Endothelial cell of umbilical vein (primary cell): ENCODE measurements at regions not wholly inside any gene's neighbourhood (a gene's known extent, or its start where the extent isn't known, plus 50 kb on each side); places are given as distances from the start of the nearest gene placed in this dataset.

Source experiments
- BruUV-seq: library from RNA; stranded (reverse); fragments of 400-500 nt; replicated peaks from 2 replicates; lab custom pipeline; 2021; lab: Mats Ljungman, UMichigan
- CTCF ChIA-PET: fragments of 300-600, 350-600 bp; sonication (Branson Sonifier 250); formaldehyde crosslinking; loops from one replicate; lab custom pipeline; 2021; ENCODE audit warnings: antibody characterized with exemption, inconsistent platforms; lab: Charles Lee
- POLR2A ChIA-PET: fragments of 300-600, 350-600 bp; sonication (Branson Sonifier 250); formaldehyde crosslinking; loops from one replicate; lab custom pipeline; 2021; ENCODE audit warnings: antibody characterized with exemption, inconsistent platforms; lab: Charles Lee
- DNase-seq: peaks from one replicate; pipeline ENCODE4 v3.0.0-alpha.2; 2011; ENCODE audit warnings: low read depth, low spot score
- FAIRE-seq: peaks from 2 replicates; lab custom pipeline; 2011; peaks lifted over from hg19 to GRCh38; lab: Jason Lieb, UNC
- H2AFZ ChIP-seq: 2 replicates; pipeline ENCODE4 v1.6.0; 2012; ENCODE audit warnings: low read depth, low read length, control low read depth, inconsistent platforms
- H3K27ac ChIP-seq: 2 replicates; pipeline ENCODE4 v1.5.1; 2011; ENCODE audit warnings: low read depth, mild to moderate bottlenecking, control low read depth, low read length, moderate library complexity; ENCODE audit not compliant: insufficient read depth
- H3K27me3 ChIP-seq, 2 experiments: 2 replicates each; pipeline versions ENCODE4 v1.6.0 to v1.6.1; 2011; ENCODE audit warnings: low read length in 2 of 2, mixed read lengths in 1 of 2; ENCODE audit not compliant: control insufficient read depth in 2 of 2, insufficient read depth in 2 of 2
- H3K36me3 ChIP-seq, 2 experiments: 2 replicates in 1 of 2; 3 replicates in 1 of 2; pipeline ENCODE4 v1.5.1; 2011; ENCODE audit warnings: low read length in 2 of 2, mild to moderate bottlenecking in 1 of 2, moderate library complexity in 1 of 2; ENCODE audit not compliant: control insufficient read depth in 2 of 2, insufficient read depth in 2 of 2; ENCODE audit errors: extremely low read depth in 1 of 2
- H3K4me1 ChIP-seq: 3 replicates; pipeline ENCODE4 v1.5.1; 2011; ENCODE audit warnings: mild to moderate bottlenecking, low read length; ENCODE audit not compliant: control insufficient read depth, insufficient read depth; ENCODE audit errors: extremely low read depth
- H3K4me2 ChIP-seq: 2 replicates; pipeline ENCODE4 v1.6.1; 2011; ENCODE audit warnings: low read length, control low read depth, mixed read lengths; ENCODE audit not compliant: insufficient read depth
- H3K4me3 ChIP-seq, 3 experiments: fragments of 200-600 bp in 1 of 3; sonication (generic), shearing (Covaris generic) in 1 of 3; replicated peaks in 1 of 3; 2 replicates each; pipeline ENCODE4 v1.5.1; 2011 to 2016; ENCODE audit warnings: control low read depth in 3 of 3, low read length in 3 of 3, mild to moderate bottlenecking in 2 of 3, inconsistent platforms in 1 of 3, low read depth in 1 of 3, moderate library complexity in 1 of 3; ENCODE audit not compliant: insufficient read depth in 1 of 3
- H3K79me2 ChIP-seq: 2 replicates; pipeline ENCODE4 v1.6.0; 2012; ENCODE audit warnings: low read length, inconsistent platforms; ENCODE audit not compliant: control insufficient read depth, insufficient read depth
- H3K9ac ChIP-seq: replicated peaks from 2 replicates; pipeline ENCODE3; 2011; ENCODE audit warnings: low read length, control low read depth; ENCODE audit not compliant: insufficient read depth; ENCODE audit errors: extremely low read depth
- H3K9me1 ChIP-seq: replicated peaks from 3 replicates; pipeline ENCODE4 v1.6.0; 2011; ENCODE audit warnings: mild to moderate bottlenecking, low read length; ENCODE audit not compliant: control insufficient read depth, insufficient read depth; ENCODE audit errors: extremely low read depth
- H3K9me3 ChIP-seq: replicated peaks from 2 replicates; pipeline ENCODE4 v1.5.1; 2012; ENCODE audit warnings: low read length, inconsistent platforms; ENCODE audit not compliant: control insufficient read depth, insufficient read depth
- H4K20me1 ChIP-seq: replicated peaks from 2 replicates; pipeline ENCODE3; 2011; ENCODE audit warnings: mild to moderate bottlenecking, low read length; ENCODE audit not compliant: control insufficient read depth, insufficient read depth; ENCODE audit errors: extremely low read depth
- EZH2 ChIP-seq: IDR thresholded peaks from 2 replicates; pipeline ENCODE4 v1.6.1; 2012; ENCODE audit warnings: borderline replicate concordance, low read depth, mild to moderate bottlenecking, moderate library complexity, low read length, inconsistent platforms; ENCODE audit not compliant: severe bottlenecking
- FOS ChIP-seq: IDR thresholded peaks from 2 replicates; pipeline ENCODE4 v1.6.1; 2011; ENCODE audit warnings: mild to moderate bottlenecking, low read length, moderate library complexity, borderline replicate concordance; ENCODE audit not compliant: insufficient read depth
- GATA2 ChIP-seq: IDR thresholded peaks from 2 replicates; pipeline ENCODE4 v1.7.0; 2011; ENCODE audit warnings: low read depth, mild to moderate bottlenecking, moderate library complexity, mixed read lengths, low read length; ENCODE audit not compliant: insufficient read length, insufficient read depth
- JUN ChIP-seq: IDR thresholded peaks from 2 replicates; pipeline ENCODE4 v1.6.1; 2011; ENCODE audit warnings: borderline replicate concordance, low read depth; ENCODE audit not compliant: insufficient read length, insufficient read depth
- MYC ChIP-seq: IDR thresholded peaks from one replicate; pipeline ENCODE4 v1.6.1; 2011; ENCODE audit warnings: mild to moderate bottlenecking, low read depth, low read length
- POLR2A ChIP-seq: IDR thresholded peaks from 2 replicates; pipeline ENCODE4 v1.6.1; 2012; ENCODE audit warnings: low read depth, mild to moderate bottlenecking, control low read depth, low read length
- POLR2AphosphoS5 ChIP-seq: IDR thresholded peaks from 2 replicates; pipeline ENCODE4 v1.6.1; 2012; ENCODE audit warnings: low read depth, mild to moderate bottlenecking, control low read depth, low read length, moderate library complexity; ENCODE audit not compliant: insufficient read depth
- dilution Hi-C: fragments of 300-500 bp; cut with MboI; formaldehyde crosslinking; loops from one replicate; pipeline ENCODE4 v1.15.0; 2019; ENCODE audit warnings: low sequenced_read_pairs; ENCODE audit not compliant: extremely low pct_ligation_motif_present
- intact Hi-C: fragments of 100-400 bp; cut with micrococcal nuclease; formaldehyde crosslinking; loops from one replicate; pipeline ENCODE4 v1.10.0; 2022
- TF ChIP-seq, protein P1 (sequence below), 2 donors: IDR thresholded peaks; 1 replicate in 1 of 2; 2 replicates in 1 of 2; pipeline ENCODE4 v1.5.1; 2011; ENCODE audit warnings: low read length in 2 of 2, mild to moderate bottlenecking in 2 of 2, moderate library complexity in 2 of 2, control low read depth in 1 of 2, inconsistent platforms in 1 of 2, low read depth in 1 of 2; ENCODE audit not compliant: insufficient read depth in 1 of 2; ENCODE audit errors: extremely low read depth in 1 of 2
- TF ChIP-seq, protein P2 (sequence below): IDR thresholded peaks from 2 replicates; pipeline ENCODE4 v1.6.1; 2011; ENCODE audit not compliant: insufficient read depth, insufficient read length

GRCh38 chr3:28936154-28936553, 344.7 kb upstream of the RBMS3 start:
- H3K79me2 ChIP-seq = no peaks in the 10 kb centered on the region
- no TSS peak for BruUV-seq
- H3K36me3 ChIP-seq = no peaks in the 10 kb centered on the region
- DNase-seq (no peak), FAIRE-seq (no peak)
- H3K9me3 ChIP-seq = no peaks in the 10 kb centered on the region
- no peaks in the 10 kb centered on the region for H4K20me1 ChIP-seq
- no peak overlapping the region for H3K9ac ChIP-seq
- POLR2A ChIA-PET = no interaction called here
- H2AFZ ChIP-seq = no peak overlapping the region
- H3K4me1 ChIP-seq = peaks cover under 1% of the 10 kb centered on the region
- dilution Hi-C loops = no loop called here
- H3K27me3 ChIP-seq = no peaks in the 10 kb centered on the region
- CTCF ChIA-PET = interaction anchor here (0.7 to 1.5 kb wide), 2 partner anchors 16 to 19 kb away, joined by 3 read pairs; no protein-coding TSS in a partner anchor
- TF ChIP-seq MYC = no peak
- no peak for TF ChIP-seq GATA2
- TF ChIP-seq, protein P1, sequence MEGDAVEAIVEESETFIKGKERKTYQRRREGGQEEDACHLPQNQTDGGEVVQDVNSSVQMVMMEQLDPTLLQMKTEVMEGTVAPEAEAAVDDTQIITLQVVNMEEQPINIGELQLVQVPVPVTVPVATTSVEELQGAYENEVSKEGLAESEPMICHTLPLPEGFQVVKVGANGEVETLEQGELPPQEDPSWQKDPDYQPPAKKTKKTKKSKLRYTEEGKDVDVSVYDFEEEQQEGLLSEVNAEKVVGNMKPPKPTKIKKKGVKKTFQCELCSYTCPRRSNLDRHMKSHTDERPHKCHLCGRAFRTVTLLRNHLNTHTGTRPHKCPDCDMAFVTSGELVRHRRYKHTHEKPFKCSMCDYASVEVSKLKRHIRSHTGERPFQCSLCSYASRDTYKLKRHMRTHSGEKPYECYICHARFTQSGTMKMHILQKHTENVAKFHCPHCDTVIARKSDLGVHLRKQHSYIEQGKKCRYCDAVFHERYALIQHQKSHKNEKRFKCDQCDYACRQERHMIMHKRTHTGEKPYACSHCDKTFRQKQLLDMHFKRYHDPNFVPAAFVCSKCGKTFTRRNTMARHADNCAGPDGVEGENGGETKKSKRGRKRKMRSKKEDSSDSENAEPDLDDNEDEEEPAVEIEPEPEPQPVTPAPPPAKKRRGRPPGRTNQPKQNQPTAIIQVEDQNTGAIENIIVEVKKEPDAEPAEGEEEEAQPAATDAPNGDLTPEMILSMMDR (IDR thresholded peaks at IDR 0.05; ENCODE audit: extremely low read depth in 1 of 2, insufficient read depth in 1 of 2, low read depth in 1 of 2, low read length in 2 of 2) = no peak
- no peak for TF ChIP-seq EZH2
- no peak for TF ChIP-seq JUN
- TF ChIP-seq, protein P2, sequence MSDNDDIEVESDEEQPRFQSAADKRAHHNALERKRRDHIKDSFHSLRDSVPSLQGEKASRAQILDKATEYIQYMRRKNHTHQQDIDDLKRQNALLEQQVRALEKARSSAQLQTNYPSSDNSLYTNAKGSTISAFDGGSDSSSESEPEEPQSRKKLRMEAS = no peak
- no peak for TF ChIP-seq POLR2A
- no peak for TF ChIP-seq POLR2AphosphoS5
- TF ChIP-seq FOS = no peak
- no peak overlapping the region for H3K4me3 ChIP-seq
- H3K4me2 ChIP-seq = no peak overlapping the region
- H3K9me1 ChIP-seq = no peaks in the 10 kb centered on the region
- H3K27ac ChIP-seq = no peak overlapping the region
- intact Hi-C loops = no loop called here
